Neural cell (in vitro differentiated cells): ENCODE measurements at regions not wholly inside any gene's neighbourhood (a gene's known extent, or its start where the extent isn't known, plus 50 kb on each side); places are given as distances from the start of the nearest gene placed in this dataset.

Source experiments
- H2AFZ ChIP-seq: fragments of 200-600, 300-800 bp; sonication (generic), shearing (Covaris generic); 2 replicates; pipeline ENCODE4 v1.6.0; 2014; ENCODE audit warnings: low read depth, mild to moderate bottlenecking, antibody characterized with exemption, low read length, moderate library complexity
- H3F3A ChIP-seq: fragments of 200-600 bp; shearing (Covaris generic); 2 replicates; pipeline ENCODE4 v1.6.1; 2016; ENCODE audit warnings: mild to moderate bottlenecking, moderate library complexity, mixed read lengths, antibody characterized with exemption, low read length; ENCODE audit not compliant: insufficient read depth, poor library complexity, severe bottlenecking
- H3K27ac ChIP-seq: fragments of 200-600, 300-800 bp; sonication (generic), shearing (Covaris generic); 2 replicates; pipeline ENCODE4 v1.5.1; 2014; ENCODE audit warnings: mild to moderate bottlenecking, low read length, moderate library complexity
- H3K27me3 ChIP-seq: fragments of 300-800, 200-600 bp; sonication (generic), shearing (Covaris generic); 2 replicates; pipeline ENCODE4 v1.6.0; 2014; ENCODE audit warnings: mild to moderate bottlenecking, low read depth, low read length, moderate library complexity; ENCODE audit not compliant: insufficient read depth
- H3K36me3 ChIP-seq: fragments of 300-800, 200-600 bp; sonication (generic), shearing (Covaris generic); 2 replicates; pipeline ENCODE4 v1.5.1; 2014; ENCODE audit warnings: mild to moderate bottlenecking, antibody characterized with exemption, low read length, moderate library complexity; ENCODE audit not compliant: insufficient read depth
- H3K4me2 ChIP-seq: fragments of 300-800, 200-600 bp; sonication (generic), shearing (Covaris generic); 2 replicates; pipeline ENCODE4 v1.6.0; 2014; ENCODE audit warnings: mild to moderate bottlenecking, low read length
- H3K4me3 ChIP-seq: fragments of 300-800, 200-600 bp; sonication (generic), shearing (Covaris generic); 2 replicates; pipeline ENCODE4 v1.5.1; 2014; ENCODE audit warnings: mild to moderate bottlenecking, low read length, moderate library complexity
- H3K79me2 ChIP-seq: fragments of 200-600 bp; shearing (Covaris generic); replicated peaks from 2 replicates; pipeline ENCODE4 v1.6.0; 2014; ENCODE audit warnings: mild to moderate bottlenecking, low read length, moderate library complexity; ENCODE audit not compliant: insufficient read depth
- H3K9ac ChIP-seq: fragments of 300-800, 200-600 bp; sonication (generic), shearing (Covaris generic); 2 replicates; pipeline ENCODE4 v1.6.1; 2016; ENCODE audit warnings: mild to moderate bottlenecking, low read length, mixed read lengths
- H3K9me2 ChIP-seq: fragments of 200-600 bp; shearing (Covaris generic); 2 replicates; pipeline ENCODE4 v1.6.1; 2016; ENCODE audit warnings: mild to moderate bottlenecking, low read length, mixed read lengths; ENCODE audit not compliant: insufficient read depth
- H3K9me3 ChIP-seq: fragments of 200-600, 300-800 bp; sonication (generic), shearing (Covaris generic); 2 replicates; pipeline ENCODE4 v1.6.1; 2016; ENCODE audit warnings: mild to moderate bottlenecking, mixed run types, low read length, moderate library complexity, mixed read lengths
- H4K20me1 ChIP-seq: fragments of 200-600 bp; shearing (Covaris generic); 2 replicates; pipeline ENCODE4 v1.6.1; 2016; ENCODE audit warnings: mild to moderate bottlenecking, mixed run types; ENCODE audit not compliant: insufficient read depth
- EP300 ChIP-seq: fragments of 450-650 bp; conservative IDR thresholded peaks from 2 replicates; pipeline ENCODE4 v1.6.1; 2014; ENCODE audit warnings: antibody characterized with exemption, mild to moderate bottlenecking, moderate library complexity; ENCODE audit not compliant: poor library complexity, severe bottlenecking
- EZH2 ChIP-seq: fragments of 200-600, 300-800 bp; shearing (Covaris generic), sonication (generic); IDR thresholded peaks from 2 replicates; pipeline ENCODE4 v1.6.1; 2014; ENCODE audit warnings: antibody characterized with exemption, low read length, borderline replicate concordance, mild to moderate bottlenecking; ENCODE audit not compliant: insufficient read depth, poor library complexity, severe bottlenecking
- MXI1 ChIP-seq: fragments of 450-650 bp; conservative IDR thresholded peaks from 2 replicates; pipeline ENCODE4 v1.6.1; 2014; ENCODE audit warnings: antibody characterized with exemption, mild to moderate bottlenecking; ENCODE audit not compliant: poor library complexity, severe bottlenecking
- POLR2AphosphoS5 ChIP-seq: IDR thresholded peaks from 2 replicates; pipeline ENCODE4 v1.6.1; 2012
- RAD21 ChIP-seq: fragments of 450-650 bp; conservative IDR thresholded peaks from 2 replicates; pipeline ENCODE4 v1.6.1; 2014; ENCODE audit warnings: antibody characterized with exemption, mild to moderate bottlenecking, moderate library complexity
- SMC3 ChIP-seq: fragments of 450-650 bp; conservative IDR thresholded peaks from 2 replicates; pipeline ENCODE4 v1.6.1; 2014; ENCODE audit warnings: antibody characterized with exemption, mild to moderate bottlenecking, moderate library complexity; ENCODE audit not compliant: poor library complexity
- TAF1 ChIP-seq: IDR thresholded peaks from 2 replicates; pipeline ENCODE4 v1.6.1; 2012; ENCODE audit warnings: low read depth
- TF ChIP-seq, protein P1 (sequence below): IDR thresholded peaks from 2 replicates; pipeline ENCODE4 v1.6.1; 2012; ENCODE audit warnings: borderline replicate concordance
- TF ChIP-seq, protein P2 (sequence below): fragments of 450-650 bp; IDR thresholded peaks from 2 replicates; pipeline ENCODE4 v1.5.1; 2014; ENCODE audit warnings: antibody characterized with exemption, mild to moderate bottlenecking, moderate library complexity; ENCODE audit not compliant: poor library complexity, severe bottlenecking

DNA sequence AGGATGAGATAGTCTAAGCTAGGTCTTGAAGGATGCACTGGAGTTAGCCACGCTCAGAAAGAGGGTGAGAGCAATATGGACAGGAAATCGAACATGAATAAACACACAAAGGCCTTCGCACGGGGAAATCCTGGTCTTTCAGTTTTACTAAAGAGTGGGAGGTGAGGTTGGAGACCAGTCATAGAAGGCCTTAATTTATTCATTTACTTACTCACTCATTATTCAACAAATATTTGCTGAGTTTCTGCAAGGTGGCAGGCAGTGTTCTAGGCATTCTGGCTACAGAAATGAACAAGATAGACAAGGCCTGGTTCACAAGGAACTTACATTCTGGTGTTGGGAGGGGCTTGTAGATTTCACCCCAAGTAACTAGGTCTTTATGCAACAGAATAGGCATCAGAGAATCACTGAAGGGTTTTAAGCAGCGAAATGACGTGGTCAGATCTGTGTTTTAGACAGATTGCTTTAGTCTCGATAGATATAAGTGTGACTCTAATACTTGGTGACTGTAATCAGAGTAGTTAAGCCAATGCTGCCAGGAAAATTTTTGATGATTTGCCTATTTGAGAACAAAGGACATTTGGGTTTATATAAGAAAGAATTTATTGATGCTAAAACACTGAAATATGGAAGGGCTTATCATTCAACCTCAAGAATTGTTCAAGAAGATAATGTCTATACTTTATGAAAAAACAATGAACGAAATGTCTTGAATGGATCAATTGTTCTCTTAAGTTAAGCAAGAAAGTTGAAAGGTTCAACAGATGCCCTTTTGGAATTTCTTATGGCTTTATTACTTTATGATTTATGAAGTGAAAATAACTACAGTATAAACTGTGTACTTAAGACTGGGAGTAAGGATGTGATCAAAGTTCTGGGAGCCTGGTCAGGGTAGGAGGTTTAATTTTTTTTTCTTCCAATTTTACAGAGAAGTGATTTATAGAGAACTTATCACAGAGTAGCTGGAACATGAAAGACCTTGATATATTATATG, 184.4 kb upstream of the CASK start:
- Histone ChIP-seq H3K27ac (no peak overlapping the region), H3K4me3 (no peak overlapping the region), H3K9ac (no peak overlapping the region), H3K9me3 (no peaks in the 10 kb centered on the region), H3K9me2 (no peaks in the 10 kb centered on the region), H3K79me2 (no peaks in the 10 kb centered on the region), H3F3A (no peaks in the 10 kb centered on the region), H4K20me1 (no peaks in the 10 kb centered on the region), H2AFZ (no peak overlapping the region), H3K36me3 (no peaks in the 10 kb centered on the region), H3K27me3 (no peaks in the 10 kb centered on the region), H3K4me2 (no peak overlapping the region)
- TF ChIP-seq, protein P1, sequence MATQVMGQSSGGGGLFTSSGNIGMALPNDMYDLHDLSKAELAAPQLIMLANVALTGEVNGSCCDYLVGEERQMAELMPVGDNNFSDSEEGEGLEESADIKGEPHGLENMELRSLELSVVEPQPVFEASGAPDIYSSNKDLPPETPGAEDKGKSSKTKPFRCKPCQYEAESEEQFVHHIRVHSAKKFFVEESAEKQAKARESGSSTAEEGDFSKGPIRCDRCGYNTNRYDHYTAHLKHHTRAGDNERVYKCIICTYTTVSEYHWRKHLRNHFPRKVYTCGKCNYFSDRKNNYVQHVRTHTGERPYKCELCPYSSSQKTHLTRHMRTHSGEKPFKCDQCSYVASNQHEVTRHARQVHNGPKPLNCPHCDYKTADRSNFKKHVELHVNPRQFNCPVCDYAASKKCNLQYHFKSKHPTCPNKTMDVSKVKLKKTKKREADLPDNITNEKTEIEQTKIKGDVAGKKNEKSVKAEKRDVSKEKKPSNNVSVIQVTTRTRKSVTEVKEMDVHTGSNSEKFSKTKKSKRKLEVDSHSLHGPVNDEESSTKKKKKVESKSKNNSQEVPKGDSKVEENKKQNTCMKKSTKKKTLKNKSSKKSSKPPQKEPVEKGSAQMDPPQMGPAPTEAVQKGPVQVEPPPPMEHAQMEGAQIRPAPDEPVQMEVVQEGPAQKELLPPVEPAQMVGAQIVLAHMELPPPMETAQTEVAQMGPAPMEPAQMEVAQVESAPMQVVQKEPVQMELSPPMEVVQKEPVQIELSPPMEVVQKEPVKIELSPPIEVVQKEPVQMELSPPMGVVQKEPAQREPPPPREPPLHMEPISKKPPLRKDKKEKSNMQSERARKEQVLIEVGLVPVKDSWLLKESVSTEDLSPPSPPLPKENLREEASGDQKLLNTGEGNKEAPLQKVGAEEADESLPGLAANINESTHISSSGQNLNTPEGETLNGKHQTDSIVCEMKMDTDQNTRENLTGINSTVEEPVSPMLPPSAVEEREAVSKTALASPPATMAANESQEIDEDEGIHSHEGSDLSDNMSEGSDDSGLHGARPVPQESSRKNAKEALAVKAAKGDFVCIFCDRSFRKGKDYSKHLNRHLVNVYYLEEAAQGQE: no peak
- TF ChIP-seq POLR2AphosphoS5 (no peak), EZH2 (no peak), RAD21 (no peak), EP300 (no peak), MXI1 (no peak), TAF1 (no peak), SMC3 (no peak)
- TF ChIP-seq, protein P2, sequence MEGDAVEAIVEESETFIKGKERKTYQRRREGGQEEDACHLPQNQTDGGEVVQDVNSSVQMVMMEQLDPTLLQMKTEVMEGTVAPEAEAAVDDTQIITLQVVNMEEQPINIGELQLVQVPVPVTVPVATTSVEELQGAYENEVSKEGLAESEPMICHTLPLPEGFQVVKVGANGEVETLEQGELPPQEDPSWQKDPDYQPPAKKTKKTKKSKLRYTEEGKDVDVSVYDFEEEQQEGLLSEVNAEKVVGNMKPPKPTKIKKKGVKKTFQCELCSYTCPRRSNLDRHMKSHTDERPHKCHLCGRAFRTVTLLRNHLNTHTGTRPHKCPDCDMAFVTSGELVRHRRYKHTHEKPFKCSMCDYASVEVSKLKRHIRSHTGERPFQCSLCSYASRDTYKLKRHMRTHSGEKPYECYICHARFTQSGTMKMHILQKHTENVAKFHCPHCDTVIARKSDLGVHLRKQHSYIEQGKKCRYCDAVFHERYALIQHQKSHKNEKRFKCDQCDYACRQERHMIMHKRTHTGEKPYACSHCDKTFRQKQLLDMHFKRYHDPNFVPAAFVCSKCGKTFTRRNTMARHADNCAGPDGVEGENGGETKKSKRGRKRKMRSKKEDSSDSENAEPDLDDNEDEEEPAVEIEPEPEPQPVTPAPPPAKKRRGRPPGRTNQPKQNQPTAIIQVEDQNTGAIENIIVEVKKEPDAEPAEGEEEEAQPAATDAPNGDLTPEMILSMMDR: no peak

DNA sequence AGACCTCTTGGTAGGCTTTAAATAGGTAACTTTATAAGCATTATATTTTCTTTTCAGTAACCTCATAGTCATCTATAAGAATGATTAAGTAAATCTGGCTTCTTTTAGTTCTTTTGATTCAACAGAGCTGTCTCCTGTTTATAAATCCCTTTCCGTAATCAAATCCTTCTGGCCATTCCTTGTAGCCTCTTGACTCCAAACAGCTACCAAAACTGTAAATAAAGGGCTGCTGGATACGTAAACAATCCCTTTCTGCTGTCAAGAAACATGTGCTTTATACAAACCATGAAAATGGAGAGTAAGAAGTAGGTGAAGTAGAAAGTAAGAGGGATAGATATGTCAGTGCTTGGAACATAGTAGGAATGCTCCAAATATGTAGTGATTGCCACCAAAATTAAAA, 183.2 kb upstream of the CASK start:
- no peak overlapping the region for H3K9ac ChIP-seq
- H4K20me1 ChIP-seq: no peaks in the 10 kb centered on the region
- no peaks in the 10 kb centered on the region for H3K79me2 ChIP-seq
- H3K27ac ChIP-seq: no peak overlapping the region
- H3K4me2 ChIP-seq: no peak overlapping the region
- no peak overlapping the region for H2AFZ ChIP-seq
- H3F3A ChIP-seq: no peaks in the 10 kb centered on the region
- H3K4me3 ChIP-seq: no peak overlapping the region
- no peaks in the 10 kb centered on the region for H3K36me3 ChIP-seq
- no peaks in the 10 kb centered on the region for H3K9me2 ChIP-seq
- no peaks in the 10 kb centered on the region for H3K9me3 ChIP-seq
- no peak for TF ChIP-seq MXI1
- no peak for TF ChIP-seq TAF1
- TF ChIP-seq EZH2: no peak
- no peak for TF ChIP-seq RAD21
- no peak for TF ChIP-seq POLR2AphosphoS5
- TF ChIP-seq EP300: no peak
- no peak for TF ChIP-seq SMC3
- TF ChIP-seq, protein P1: no peak
- TF ChIP-seq, protein P2: no peak
- no peaks in the 10 kb centered on the region for H3K27me3 ChIP-seq
